ENCODE measurements at regions not wholly inside any gene's neighbourhood (a gene's known extent, or its start where the extent isn't known, plus 50 kb on each side); places are given as distances from the start of the nearest gene placed in this dataset.
"Not testable (repeated sequence)": the region's sequence is repeated elsewhere in the genome, so short reads cannot be mapped to it uniquely, and the experiment has no call there.

DNA sequence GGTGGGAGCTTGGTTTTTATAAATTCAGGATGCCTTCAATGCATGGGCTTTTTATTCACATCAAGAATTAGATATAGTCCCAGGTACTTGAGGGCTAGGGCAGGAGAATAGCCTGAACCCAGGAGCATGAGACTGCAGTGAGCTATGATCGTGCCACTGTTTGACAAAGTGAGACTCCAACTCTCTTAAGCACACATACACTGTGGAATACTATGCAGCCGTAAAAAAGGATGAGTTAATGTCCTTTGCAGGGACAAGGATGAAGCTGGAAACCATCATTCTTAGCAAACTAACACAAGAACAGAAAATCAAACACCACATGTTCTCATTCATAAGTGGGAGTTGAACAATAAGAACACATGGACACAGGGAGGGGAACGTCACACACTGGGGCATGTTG is 470.0 kb downstream of the SETD4 start:
- FAIRE-seq = not testable (repeated sequence)

DNA sequence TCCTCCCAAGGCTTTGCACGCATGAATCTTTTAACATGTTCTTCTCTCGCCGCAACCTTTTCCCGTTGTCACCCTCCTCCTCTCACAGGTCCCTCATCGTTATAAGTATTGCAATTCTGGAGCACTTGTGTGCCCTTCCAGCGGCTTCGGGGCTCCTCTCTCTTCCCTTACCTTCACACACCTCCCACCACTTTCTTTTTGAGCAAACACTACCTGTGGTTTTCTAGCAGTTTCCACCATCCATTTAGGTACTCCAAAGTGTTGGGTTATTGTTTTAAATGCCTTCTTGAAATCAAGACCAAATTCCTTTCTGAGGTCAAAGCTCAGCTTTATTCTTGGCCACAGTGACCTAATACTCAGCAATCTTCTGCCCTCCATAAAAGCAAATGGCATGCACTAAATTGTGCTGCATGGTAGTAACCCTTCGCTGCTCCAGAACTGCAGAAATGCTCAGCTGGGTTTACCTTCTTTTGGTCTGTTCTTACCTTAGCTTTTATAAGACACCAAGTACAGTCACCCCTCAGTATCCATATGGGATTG is 472.4 kb downstream of the SETD4 start:
- no peak for FAIRE-seq

DNA sequence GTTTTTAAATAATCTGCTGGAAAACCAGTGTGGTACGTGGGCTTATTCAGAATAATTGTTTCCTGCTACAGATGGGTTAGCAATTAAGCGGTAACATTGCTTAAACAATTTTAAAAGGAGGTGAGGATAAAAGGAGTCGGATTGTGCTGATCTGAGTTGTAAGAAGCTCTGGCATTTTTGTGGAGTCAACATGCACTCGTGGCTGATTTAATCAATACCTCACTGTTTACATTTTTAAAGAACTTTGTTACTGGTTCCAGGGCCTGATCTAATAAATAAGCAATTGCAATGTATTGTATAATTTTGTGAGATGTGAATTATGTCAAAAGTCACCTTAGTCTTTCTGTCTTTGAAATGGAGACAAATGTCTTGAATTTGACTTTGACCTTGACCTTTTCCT is 474.0 kb downstream of the SETD4 start:
- FAIRE-seq = no peak

DNA sequence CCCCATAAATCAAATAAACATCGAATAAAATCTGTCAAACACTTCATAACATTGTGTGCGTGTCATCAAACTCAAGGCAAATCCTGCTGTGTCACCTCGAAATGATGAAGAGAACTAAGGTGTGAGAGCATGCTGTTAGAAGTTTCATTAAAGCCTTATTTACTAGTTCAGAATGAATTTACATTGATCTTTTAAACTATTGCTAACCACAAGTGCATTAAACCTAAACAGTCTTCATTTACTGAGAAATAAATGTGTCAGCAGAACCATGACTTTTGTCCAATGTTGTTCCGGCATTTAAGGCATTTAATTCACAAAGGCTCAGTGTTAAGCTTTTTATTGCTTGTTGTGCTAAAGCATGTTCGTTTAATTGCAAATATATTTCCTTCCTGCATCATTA is 474.4 kb downstream of the SETD4 start:
- no peak for FAIRE-seq

DNA sequence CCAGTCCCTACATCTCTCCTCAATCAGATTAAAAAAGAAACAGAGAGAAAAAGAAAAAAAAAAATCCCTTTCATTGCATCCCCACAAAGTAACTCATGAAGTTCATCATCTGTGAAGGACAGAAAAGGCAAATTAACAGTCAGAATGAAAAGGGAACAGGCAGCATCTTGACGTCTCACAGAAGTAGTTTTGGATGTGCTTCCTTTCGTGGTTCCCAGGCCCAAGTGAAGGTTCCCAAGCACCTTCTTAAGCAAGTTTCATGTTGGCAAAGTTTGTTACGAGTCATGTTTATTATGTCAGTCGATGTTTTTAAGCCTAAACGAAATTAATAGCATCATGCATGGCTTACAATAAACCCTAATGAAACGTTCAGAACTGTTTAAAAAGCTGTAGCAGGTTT is 475.2 kb downstream of the SETD4 start:
- no peak for FAIRE-seq

DNA sequence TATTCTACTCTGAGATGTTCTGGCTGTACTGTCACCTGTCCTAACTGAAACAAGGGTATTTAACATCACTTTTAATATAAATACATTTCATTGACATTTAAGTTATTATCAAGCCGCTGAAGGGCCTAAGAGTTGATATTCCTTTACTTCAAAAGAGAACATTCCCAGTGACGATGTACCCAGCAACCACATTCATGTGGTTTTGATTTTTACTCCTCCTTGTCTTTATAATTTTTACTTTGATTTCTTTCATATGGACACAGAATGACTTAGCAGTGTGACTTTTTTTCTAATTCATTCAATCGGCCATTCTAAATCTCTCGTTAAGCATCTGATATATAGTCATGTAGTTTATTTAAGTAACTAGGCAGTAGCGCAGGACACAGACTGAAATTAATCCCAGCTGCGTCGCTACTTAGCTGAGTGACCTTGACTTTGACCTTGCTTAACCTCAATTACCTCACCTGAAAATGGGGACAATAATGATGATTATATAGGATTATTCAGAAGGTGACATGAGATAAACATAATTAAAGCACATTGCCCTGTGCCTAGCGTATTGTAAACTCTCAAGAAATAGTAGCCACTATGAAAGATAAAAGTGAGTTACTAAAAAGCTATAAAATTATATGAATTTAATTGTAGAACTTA is 476.6 kb downstream of the SETD4 start:
- FAIRE-seq = no peak

DNA sequence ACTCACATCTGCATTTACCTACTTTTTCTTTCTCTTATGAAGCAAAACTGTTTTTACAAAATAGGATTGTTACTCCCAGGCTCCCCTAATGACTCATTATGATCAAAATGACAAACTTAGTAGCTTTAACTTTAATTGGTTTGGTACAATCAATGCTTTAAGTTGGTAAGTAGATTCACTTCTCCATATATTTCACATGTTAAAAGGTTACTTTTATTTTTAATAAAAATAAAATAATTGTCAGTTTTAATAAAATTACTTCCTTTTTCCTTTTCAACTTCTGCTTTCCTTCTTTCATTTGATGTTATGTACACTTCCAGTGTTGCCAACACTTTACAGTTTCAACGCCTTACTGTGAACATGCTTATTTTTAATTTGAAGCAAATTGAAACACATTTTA is 477.6 kb downstream of the SETD4 start:
- no peak for FAIRE-seq

DNA sequence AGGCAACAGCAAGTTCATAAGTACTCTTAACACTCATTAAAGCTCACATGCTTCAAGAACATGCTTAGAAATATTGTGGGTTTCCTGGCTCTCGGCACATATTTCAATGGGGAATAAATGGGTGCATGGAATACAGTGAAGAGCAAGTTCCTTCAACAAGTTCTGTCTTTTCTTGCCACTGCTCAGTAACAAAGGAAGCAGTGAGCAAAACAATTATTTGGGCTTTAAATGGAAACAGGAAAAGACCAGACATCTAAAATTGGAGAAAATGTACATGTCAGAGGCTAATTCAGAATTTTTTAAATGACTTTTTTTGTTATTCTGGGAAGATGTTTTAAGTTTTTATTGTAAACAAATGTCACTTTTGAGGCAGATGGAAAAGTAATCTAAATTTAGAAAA is 478.7 kb downstream of the SETD4 start:
- no peak for FAIRE-seq

DNA sequence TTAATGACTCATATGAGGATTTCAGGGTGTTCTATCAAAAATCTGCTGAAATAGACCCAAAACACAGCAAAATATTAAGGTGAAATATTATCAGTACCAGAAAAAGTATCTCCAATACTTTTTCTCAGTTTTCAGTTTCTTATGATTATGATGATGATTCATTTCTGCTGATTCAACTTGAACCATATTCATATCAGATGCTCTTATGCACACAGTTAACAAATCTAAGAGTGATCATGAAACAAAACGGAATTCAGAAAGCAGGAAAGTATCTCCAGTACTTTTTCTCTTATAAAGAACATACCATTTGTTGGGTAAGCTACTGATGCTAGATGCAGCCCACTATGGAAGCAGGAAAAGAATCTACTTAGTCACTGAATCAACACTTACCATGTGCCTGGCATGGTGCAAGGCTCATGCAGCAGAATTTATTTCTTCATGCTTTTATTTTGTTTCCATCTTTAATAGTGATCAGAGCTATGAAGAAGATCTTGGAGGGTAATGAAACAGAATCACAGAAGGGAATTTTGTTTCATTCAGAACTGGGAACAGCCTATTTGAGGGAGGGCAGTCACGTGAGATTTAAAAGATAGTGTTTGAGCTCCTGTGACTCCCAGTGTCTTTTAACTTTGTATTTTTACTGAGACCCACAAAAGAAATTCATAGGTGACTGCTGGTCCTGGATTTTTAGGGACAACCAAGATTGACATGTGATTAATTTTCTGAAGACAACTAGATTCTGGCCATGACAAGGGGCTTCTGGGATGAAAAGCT is 480.6 kb downstream of the SETD4 start:
- no peak for FAIRE-seq

DNA sequence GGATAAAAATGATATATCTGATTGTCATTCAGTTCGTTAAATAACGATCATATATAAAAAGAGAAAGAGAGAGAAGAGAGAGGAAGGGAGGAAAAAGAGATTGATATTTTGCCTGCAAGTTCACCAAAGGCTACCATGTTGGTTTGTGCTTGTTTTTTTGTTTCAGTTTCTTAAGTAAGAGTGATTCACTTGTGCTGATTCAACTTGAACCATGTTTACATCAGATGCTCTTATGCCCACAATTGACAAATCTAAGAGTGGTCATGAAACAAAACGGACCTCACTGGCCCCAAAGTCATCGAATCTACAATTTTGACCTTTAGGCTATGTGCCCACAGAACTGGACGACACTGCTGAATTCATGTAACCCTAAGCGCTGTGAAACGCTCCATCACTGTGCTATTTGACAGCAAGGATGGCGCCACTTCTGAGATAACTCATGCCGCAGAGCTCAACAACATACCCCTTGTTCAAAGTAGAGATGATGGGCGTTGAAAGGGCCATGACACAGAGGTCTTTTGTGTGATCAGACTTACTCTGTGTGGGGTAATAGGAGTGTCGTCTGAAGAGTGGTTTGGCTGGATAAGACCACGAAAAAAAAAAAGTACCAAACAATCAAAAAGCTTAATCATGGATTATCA is 481.4 kb downstream of the SETD4 start:
- FAIRE-seq = no peak

DNA sequence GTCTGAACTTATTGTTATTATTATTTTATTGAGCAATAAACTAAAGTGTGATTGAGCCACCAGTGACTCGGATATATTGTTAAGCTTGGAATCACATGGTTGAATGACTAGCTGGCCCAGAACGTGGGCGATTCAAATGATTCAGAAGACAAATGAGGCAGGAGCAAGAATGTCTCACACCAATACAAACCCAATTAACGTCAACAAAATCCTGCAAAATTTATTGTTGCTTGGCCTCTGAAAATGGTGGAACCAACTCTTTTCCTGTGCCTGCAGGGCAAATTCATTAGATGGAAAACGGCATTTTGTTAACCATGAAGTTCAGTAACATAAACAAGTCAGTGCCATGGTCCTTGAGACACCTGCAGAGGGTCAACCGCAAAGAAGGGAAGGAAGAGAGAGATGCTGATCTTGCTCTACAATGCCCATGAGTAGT is 482.0 kb downstream of the SETD4 start:
- FAIRE-seq = no peak

DNA sequence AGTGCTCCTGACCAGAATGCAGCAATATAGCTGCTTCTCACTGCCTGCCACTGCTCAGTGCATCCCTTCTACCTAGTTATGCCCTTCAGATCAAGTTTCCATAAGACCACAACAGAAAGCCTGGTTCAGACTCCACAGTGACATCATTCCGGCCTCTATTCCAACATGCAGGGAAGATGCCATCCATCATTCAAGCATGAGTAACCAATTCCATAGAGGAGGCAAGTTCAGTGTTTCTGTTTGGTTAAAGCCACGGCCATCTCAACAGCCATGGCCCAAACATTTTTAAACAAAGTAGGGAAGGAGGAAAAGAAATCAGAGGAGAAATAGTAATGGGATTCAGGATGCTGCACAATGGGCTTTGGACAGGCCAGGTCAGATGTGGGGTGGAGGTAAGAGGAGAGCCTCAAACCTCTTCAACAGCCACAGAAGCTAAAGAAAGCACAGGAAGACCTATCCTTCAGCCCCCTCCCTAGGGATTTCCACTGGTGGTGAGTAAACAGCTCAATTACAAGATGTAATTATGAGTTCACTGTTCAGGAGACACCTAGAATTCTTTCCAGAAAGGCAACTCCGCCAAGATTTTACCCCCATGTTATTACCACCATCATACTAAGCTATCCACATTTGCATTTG is 484.9 kb downstream of the SETD4 start:
- no peak for FAIRE-seq

DNA sequence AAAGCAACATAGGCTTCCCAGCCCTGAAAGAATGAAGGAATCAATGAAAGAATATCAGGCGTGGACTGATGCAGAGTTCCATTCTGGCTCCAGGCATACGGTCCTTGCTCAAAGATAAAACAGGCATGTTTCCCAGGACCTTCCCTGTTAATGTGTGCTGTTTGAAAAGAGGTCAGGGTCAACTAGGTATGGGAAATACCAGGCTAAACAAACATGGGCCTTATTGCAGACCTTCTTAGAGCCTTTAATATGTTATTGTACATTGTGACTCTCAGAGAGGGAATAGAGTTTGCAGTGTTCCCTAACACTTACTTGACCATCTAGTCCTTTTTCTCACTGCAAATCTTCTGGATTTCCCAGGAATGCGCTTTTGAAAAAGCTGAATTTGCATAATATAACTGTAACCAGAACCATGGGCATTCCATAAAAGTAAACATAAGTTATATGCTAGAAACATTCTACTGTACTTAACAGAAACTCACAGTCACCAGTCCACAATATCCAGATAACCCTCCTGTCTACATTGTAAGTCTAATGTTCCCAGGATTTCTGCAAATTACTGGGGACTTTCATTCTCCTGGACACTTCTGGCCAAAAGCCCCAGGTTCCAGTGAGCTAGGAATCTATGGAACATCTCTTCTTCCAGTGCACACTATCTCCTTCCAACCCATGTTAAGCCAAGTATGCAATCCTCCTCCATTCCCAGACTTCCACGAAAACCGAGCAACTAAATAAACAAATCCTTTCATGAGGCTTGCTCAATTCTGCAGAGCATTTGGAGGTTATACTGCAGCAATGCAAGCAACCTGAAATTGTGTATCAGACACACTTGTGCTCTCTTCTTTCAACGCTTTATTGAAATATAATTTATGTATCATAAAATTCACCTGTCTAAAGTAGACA is 486.6 kb downstream of the SETD4 start:
- FAIRE-seq = no peak

DNA sequence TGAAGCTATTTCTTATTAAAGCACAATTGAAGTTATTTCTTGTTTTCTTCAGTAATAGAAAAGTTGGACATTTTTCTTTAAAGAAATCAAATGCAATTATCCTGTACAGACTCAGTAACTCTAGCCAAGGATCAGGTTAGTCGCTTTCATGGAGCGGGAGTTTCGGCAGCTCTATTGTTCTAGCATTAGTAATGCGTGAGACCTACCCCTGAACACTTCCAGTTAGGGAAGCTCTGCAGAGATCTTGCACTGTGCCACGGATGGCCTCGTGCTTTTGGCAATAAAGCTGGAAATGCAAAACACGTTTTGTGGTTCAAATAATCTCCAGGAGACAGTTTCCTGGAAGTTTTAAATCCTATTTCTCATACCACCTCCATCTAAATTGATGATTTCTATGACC is 488.4 kb downstream of the SETD4 start:
- no peak for FAIRE-seq

DNA sequence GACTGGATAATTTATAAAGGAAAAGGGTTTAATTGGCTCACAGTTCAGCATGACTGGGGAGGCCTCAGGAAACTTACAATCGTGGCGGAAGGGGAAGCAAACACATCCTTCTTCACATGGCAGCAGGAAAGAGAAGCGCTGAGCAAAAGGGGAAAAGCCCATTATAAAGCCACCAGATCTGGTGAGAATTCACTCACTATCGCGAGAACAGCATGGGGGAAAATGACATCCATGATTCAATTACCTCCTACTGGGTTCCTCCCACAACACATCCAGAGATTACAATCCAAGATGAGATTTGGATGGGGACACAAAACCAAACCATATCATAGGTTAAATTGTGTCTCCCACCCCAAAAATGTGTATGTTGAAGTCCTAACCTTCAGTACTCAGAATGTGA is 491.7 kb downstream of the SETD4 start:
- no peak for FAIRE-seq

DNA sequence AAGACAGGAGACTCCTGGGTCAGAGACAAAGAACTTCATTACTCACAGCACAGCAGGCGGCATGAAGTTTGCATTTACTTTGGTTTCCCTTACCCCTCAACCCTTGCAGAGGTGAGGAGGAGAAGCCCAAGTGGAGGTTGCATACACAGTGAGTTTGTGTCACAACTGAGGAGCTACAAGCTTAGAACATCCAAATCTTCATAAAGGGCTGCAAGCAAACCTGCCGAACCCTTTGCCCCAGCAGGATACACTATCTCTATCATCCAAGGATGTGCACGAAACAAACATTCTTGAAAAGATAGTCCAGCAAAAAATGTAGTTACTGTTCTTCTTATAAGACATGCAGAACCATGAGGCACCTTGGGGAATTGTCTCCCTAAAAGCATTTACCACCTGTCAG is 493.5 kb downstream of the SETD4 start:
- no peak for FAIRE-seq

DNA sequence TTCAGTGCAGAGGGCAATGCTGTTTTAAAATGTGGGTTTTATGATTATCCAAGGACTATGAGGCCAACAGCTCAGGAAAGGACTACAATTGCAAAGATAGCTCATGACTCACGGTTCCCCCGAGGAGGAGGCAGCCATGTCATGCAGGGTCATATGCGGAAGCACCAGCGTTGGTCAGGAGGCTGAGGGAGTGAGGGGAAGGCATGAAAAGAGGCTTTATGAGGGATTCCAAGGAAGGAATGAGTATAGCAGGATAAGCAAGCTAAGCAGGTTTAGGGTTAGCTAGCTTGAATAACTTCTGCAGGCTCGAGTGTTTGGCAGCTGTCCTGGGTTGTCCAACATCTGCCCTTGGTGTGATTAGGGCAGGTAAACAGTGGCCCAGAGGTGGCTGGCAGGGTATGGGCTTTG is 495.1 kb downstream of the SETD4 start:
- FAIRE-seq = no peak

DNA sequence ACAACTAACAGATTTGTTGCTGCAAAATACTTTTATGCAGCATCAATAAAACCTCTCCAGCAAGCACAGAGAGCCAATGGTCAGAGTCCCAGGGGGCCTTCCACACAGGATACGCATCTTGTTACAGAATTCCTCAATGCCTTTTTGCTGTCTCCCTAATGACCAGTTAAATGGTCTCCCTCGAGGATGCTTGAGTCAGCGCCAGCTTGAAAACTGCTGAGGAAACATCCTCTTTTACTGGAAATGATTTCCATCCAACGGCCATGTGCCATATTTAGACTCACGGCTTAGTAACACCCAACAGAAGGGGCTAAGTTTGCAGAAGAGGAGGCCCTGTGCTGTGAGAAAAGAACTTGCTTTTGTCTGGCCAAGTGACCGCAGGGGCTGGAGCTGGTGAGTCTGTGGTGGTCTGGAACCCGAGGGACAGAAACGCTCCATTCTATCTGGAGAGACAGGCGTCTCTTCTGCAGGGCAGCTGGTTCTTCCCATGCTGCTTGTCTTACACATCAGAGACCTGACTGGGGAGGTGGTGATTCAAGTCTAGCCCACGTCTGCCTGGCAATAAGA is 496.4 kb downstream of the SETD4 start:
- peak; percentile 45 for FAIRE-seq

DNA sequence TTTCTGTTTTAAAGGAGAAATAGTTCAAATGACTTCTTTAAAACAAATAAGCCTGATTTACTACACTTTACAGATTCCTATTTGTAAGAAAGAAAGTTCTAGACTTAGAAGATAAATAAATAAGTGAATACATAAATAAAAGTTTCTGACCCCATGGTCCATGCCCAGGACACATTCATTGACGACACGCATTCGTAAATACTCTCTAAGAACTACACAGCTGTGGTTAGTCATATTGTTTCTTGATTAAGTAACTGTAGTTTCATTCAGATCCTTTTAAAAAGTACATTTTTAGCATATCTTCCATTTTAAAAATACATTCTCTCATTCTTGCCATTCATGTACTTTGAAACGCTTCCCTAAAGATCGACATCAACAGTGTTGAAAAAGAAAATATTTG is 497.4 kb downstream of the SETD4 start:
- no peak for FAIRE-seq

DNA sequence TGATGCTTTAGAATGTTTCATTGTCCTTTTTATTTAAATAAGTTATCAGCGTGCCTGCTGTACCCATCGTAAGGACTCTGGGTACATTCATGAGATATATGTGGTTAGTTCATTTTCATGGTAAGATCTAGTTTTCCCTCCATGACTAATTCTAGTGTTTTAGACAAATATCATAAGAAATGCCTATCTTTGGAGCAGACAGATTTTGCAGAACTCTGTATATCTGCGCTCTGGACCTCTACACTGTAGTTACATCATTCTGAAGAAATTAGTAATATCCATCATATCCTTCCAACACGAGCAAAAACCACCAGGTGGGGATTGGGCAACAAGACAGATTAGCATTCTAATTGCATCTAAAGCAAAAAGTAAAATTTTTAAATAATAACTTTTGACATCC is 499.2 kb downstream of the SETD4 start:
- FAIRE-seq = no peak

DNA sequence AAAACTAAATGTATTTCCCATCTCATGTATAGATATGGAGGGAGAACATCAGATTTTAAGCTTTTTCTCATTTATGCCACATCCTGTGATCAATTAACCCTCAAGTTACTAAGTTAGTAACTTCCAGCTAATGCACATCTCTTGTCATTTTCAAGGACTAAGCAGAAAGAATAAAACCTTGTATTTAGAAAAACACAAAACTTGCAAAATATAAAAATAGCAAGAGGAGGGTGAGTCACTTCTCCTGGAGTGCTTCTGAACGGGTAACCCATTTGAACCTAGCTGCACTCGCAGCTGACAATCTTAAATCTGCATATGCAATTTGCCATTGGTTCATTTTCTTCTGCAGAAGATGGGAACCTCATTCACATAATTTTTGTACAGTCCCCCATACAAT is 500.5 kb downstream of the SETD4 start:
- no peak for FAIRE-seq
